GM19035 (cell line): ENCODE measurements at regions not wholly inside any gene's neighbourhood (a gene's known extent, or its start where the extent isn't known, plus 50 kb on each side); places are given as distances from the start of the nearest gene placed in this dataset.
"Not testable (repeated sequence)": the region's sequence is repeated elsewhere in the genome, so short reads cannot be mapped to it uniquely, and the experiment has no call there.

ENCODE experiments used
- ATAC-seq: cut with Tn5 transposase; IDR thresholded peaks from one replicate; pipeline ENCODE4 v1.9.1; 2021; ENCODE audit not compliant: unreplicated experiment

DNA sequence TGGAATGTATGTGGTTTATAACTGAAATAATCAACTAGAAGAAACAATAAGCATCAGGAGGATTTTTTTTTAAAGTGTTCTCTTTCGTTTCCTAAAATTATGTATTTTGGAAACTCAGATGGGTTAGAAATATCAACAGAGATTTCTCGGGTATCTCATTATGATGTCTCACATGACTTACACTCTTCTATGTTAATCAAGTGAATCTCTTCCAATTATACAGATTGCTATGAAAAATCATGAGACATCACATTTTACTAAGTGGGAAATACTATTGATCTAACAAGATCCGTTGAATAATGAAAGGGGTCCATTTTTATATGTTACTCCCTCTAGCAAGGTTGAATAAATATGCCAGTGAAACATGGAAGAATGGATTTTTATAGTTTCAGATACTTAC lies 54.7 kb upstream of the NRIP1 start:
- no peak for ATAC-seq

DNA sequence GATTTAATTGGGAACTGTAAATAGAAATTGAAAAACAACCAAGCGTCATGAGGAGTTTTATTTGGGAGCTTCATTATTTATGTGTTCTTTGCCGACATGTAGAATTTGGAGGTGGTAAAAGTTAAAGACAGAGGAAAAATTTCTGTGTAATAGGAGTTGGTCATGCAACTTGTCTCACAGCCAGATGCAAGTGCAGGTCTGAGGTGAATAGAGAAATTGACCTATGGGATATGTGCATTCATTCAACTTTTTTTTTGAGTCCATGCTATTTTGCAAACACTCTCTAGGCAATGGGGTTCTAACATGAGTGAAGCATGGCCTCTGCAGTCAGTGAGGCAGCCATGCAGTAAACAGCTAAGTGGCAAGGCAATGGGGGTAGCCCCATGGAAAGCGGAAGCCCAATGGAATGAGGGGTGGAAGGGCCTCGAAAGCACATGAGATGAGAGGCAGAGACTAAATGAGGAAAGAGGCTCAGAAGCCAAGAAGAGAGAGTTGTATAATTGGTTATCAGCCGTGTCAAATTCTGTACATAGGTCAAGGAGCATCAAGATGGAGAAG lies 56.4 kb upstream of the NRIP1 start:
- no peak for ATAC-seq

DNA sequence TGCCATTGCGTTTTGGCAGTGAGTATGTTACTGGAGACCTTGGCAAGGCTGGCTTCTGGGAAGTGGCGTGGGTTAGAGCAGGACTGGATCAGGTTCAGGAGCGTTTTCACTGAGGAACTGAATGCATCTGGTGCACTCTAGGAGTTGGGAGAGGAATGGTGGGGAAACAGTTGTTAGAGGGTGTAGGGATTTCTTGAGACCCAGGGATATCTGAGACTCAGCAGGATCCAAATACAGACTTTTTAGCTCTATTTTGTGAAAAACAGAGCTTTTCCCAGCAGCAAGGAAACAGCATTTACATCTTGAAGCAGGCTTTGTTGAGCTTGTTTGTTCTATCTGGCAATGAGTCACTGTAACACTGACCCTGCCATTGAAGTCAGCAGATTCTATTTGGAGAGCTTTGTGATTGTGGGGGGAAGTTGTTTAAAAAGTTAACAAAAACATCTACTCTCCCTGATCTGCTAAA lies 56.9 kb upstream of the NRIP1 start:
- no peak for ATAC-seq

DNA sequence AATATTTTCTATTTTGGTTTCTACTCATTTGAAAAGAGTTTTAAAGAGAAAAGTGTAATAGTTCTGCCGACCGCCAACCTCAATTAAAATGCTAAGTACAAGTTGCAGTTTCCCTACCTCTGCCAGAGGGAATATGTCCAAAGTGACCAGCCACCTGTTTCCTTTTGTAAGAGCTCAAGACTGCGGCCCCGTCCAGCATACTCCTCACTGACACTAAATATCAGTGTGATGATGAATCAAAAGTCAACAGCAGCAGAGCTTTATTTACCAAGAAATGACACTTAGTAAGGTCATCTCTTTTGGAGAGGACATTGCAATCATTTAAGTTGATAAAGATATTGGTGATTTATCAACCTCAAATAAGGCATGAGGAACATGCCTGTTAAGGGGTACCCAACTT lies 57.4 kb upstream of the NRIP1 start:
- no peak for ATAC-seq

DNA sequence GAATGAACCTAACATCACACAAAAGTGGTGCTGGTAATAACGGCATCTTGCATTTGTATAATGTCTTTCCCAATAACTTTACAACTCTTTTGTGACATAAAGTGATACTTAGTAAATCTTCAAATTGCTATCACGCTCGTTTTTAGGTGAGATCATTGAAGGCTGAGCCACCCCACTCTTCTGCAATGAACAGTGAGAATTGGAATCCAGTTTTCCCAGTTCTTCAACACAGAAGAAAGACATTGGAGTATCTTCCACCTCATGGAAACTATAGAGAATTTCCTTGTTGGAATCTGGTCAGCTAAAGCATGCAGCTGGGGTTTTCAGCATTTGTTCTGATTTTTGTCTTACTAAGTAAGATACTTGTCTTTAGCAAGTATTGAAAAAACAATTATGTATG lies 59.9 kb upstream of the NRIP1 start:
- ATAC-seq = no peak

DNA sequence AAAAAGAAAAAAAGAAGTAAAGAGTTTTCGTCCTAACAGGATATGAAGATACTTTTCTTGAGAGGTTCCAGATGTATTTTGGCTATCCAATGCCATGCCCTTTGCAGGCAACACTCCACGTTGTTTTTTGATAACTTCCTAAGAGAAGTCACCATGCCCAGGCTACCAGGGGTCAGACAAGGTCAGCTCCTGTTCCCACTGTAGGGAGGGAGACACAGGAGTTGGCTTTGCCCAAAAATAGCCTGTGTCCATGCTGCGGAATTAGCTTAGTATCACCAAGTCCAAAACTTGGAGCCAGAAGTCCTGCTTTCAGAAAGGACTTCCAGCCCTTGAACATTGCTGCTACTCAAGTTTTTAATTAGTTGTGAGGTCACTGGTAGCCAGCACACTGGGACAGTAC lies 62.1 kb upstream of the NRIP1 start:
- ATAC-seq = no peak

DNA sequence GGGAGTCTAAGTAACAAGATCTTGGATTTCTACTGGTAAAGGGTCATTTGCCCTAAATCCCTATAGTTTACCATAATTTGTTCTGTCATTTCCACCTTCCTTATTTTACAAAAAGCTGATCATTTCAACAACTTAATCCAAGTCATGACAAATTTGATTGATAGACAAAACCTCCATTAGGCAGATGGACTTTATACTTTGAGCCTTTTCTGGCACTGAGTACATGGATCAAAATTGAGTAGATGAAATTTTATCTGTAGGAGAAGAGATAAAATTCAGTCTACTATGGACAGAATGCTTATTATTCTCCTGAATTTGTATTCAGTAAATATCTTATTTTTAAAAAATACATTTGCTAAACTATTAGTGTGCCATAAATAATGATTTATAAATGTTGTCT lies 62.6 kb upstream of the NRIP1 start:
- no peak for ATAC-seq

DNA sequence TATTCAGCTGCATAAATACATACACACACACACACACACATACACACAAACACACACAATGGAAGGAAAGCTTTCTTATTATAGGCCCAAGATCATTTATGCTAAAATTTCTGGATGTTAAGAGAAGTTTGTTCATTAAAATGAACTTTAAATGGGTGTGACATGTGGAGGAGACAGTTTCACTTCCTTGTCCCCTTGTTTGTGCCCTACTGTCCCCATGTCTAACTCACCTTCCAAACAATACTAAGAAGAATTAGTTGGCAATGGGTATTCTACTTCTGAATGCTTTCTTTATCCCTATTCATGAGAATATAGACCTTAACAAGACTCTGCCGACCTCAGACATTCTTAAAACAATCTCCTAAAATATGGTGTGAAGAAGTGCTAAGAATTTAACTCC lies 63.5 kb upstream of the NRIP1 start:
- ATAC-seq = no peak

DNA sequence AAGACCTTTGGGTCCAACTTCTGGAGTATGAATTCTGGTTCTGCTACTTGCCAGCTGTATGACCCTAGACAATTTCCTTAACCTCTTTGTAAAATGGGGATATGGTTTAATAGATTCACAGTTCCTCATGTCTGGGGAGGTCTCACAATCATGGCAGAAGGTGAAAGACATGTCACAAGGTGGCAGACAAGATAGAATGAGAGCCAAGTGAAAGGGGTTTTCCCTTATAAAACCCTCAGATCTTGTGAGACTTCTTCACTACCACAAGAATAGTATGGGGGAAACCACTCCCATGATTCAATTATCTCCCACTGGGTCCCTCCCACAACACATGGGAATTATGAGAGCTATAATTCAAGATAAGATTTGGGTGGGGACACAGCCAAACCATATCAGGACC lies 63.9 kb upstream of the NRIP1 start:
- not testable (repeated sequence) for ATAC-seq

DNA sequence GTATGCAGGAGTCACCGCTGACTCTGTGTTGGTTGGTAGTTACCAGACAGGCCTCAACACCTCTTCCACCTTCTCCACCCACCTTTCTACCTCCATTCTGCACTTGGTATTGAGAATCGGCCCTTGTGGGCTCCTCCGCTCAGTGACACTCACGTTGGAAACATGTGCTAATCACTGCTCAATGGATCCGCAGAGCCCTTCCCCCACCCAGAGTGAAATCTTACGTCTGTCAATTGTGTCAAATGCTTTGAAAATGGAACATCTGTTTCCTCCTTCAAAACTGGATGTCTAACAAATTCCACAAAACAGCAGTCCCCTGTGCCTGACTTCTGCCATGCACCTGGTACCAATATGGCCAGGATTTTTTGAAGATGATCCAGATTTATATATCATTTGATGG lies 65.5 kb upstream of the NRIP1 start:
- ATAC-seq = no peak

DNA sequence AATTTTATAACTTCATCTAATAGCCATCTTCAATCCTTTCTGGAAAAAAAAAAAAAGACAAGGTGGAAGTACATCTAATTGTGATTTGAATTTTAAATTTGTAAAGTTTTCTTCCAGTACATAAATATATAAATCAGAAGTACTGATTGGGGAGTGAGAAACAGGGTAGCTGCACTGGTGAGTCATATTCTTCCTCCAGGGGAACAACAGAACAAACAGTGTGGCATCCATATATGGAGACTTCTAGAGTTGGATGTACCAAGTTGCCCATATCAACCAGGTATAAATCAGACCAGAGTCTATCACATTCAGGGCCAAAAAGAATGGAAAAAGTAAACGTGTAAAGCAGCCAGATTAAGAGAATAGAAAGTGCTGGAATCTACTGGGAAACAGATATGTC lies 66.0 kb upstream of the NRIP1 start:
- ATAC-seq = no peak

DNA sequence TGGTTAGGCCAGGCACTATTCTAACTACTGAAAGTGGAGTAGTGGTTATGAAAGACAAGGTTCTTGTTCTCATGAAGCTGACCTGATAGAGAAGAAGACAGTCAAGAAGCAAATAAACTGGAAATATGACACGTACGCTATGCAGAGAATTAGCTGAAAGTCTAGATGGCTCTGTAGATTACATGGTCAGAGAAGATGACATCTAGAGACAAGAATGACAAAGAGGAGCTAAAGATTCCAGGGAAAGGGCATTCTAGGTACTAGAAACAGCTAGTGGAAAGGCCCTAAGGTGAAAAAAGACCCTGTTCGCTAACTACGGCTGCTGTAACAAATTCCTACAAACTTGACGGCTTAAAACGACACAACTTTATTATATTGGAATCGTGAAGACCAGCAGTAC lies 68.0 kb upstream of the NRIP1 start:
- no peak for ATAC-seq

DNA sequence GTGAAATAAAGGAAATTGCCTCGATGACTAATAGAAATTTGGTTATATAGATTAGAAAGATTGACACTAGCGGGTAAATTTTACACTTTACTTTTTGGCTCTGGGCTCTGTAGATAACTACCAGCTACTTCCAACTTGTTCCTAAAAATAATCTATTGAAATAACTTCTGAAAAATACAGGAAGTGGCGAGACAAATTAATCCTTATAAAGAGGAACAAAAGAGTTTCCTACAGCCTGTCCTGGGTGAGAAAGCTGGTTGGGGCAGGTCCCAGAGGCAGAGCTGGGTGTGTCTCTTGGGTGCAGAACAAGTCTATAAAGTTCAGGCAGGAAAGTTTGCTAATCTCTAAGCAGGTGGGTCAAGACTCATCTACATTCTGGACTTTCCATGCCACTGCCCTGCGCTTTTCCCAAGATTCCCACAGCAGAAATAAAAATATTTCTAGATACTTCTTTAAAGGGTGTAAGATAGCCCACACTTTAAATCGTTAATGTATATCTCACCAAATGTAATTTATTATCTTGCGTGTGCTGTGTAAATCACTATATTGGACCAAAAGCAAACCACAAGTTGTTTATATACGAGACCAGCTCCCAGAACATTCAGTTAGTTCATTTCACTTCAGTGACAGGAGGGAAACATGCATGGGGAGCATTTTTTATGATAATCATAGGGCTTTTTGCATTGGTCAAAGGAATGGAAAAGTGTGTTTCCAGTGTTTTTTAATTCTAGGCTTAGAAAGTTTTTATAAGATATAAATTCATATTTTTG lies 70.1 kb upstream of the NRIP1 start:
- ATAC-seq = no peak

DNA sequence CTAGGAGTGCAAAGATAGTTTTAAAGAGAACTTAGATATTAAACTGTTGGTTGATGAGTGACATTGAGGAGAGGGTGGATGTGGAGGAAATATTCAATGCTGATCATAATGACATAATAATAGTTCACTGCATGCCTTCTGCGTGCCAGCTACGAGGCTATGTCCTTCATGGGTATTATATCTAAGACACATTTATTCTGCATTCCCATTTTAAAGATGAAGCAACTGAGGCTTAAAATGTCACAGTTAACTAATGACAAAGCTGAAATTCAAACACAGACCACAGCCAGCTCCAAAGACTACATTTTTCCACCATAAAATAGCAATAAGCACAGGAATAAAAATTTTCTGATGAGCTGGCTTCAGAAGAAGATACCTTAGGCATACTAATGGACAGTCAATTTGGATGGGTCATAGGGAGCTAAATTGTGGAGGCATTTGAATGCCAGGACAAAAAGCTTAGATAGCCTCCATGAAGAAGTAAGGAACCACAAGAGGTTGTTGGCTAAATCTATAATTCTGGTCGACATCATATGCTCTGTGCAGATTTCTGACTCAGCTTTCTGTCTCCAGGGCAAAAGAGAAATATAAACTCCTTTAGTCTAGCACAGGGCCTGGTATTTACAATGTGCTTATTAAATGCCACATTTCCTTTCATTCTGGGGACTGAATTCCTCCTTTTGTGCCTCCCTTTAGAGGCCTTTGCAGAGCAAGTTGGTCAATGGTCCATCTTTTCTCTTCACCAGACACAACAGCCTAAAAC lies 71.2 kb upstream of the NRIP1 start:
- no peak for ATAC-seq

DNA sequence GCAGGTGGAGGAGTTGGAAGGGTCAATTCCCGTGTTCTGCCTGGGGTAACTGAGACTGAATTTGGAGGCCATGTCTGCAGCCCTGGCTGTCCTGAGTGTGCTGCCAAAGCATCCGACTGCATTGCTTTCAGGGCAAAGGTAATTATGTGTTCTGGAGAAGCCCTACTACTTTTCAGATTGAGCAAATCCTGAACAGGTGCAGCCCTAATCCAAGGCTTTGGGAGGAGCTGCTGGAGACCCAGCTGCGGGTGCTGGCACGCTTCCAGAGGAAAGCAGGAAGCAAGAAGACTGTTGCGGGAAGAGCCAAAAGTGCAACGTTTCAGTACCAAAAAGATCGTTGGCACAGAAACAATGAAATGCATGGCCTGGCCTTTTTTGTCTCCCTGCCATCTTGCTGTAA lies 73.7 kb upstream of the NRIP1 start:
- no peak for ATAC-seq

DNA sequence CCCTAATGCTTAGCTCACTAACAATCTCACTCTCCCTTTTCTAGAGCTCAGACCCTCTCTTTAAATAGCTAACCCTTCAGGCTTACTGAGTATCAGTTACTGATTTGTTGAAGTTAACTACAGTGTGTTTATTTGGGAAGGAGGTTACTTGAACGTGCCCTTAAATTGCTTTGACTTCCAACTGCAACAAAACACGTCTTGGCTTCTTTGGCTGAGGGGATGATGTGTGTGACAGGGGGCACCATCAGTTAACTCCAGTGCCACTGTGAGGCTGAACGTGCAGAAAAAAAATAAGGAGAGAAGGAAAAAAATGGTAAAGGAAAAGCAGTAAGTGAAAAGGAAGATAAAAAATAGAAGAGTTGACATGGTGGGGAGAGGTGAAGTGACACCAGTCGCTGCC lies 75.1 kb upstream of the NRIP1 start:
- no peak for ATAC-seq

DNA sequence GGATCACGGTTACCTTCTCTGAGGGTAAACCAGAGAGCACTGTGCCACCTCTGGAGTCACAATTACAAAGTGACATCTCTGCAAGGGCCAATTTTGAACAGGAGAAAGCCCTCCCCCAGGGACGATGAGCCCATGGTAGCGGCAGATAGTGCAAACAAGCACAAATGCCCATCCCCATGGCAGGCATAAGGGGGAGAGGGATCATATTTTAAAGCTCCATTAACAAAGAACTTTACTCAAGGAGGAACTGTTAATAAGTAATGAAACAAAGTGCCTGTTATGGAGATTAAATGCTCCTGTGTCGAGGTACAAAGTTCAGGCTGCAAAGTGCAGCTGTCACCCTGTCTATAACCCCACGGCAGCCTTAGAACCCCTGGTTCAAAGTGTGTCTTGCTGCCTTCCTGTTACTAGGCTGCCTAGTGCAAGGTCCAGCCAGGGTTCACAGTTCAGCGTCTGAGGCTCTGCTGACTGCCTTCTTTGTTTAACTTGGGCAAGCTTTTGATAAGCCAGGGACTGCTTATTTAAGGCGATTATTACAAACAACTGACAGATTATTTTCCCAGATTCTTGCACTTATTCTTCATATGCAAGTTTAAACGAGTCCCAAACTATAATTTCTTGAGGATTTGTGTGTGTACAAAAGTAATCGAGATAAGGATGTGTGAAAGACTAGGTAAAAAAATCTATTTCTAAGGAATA lies 75.7 kb upstream of the NRIP1 start:
- no peak for ATAC-seq

DNA sequence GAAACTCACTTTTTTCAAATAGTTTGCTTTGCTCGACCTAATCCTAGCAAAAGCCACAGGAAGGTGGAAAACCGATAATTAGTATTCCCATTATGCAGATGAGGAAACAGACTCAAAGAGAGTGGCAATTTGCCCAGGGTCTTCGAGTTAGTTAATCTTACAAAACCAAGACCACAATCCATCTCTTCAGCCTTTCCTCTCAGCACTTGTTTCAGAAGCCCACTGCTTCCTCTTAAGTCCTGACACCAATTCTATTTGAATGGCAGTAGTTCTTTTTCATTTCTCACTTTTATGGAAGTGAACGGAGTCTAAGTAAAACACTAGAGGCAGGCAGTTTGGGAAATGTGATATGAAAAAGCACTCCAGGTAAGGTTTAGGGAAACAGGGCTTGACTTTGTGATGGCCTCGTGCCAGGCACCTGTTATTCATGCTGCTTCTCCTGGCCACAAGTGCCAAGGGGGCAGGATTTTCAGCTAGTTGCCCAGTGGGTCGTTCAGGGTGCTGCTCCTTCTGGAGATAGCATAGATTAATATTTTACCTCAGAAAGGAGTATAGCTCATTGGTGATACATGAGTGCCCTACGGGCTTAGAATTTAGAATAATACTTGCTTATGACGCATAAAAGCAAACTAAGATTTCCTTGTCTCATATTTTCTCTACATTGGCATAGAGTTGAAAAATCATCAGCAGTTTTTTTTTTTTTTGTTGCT lies 76.6 kb upstream of the NRIP1 start:
- no peak for ATAC-seq

DNA sequence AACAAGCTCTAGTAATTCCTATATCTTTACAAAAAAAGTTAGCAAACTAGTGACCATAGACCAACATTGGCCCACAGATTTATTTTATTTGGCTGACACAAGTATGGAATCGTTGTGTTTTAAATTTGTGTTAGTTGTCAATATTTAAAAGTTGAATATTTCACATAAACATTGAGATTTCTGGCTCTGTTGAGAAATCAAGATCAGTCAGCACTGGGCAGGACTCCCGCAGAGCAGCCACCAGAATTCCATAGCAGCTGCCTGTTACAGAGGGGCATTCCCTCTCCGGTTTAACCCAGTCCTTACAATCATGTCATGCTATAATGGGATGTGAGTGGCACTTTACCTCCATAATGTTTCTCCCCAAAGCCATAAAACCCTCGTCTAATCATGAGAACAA lies 79.2 kb upstream of the NRIP1 start:
- ATAC-seq = no peak

DNA sequence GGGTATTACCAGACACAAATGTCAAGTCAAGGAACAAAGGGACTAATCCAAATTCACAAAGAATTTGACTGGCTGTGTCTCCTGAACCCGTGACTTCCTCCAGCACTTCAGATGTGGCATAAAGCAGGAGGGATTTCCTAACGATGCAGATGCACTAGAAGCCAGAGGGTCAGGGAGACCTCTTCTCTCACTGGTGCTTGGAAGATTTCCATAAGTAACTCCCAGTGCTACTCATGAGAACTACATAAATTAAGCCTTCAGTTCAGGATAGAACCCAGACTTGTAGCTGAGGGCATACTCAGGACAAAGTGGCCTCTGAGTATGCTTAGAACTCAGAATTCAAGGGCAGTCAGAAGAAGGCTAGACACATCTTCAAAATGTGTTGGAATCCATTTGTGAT lies 83.6 kb upstream of the NRIP1 start:
- no peak for ATAC-seq

DNA sequence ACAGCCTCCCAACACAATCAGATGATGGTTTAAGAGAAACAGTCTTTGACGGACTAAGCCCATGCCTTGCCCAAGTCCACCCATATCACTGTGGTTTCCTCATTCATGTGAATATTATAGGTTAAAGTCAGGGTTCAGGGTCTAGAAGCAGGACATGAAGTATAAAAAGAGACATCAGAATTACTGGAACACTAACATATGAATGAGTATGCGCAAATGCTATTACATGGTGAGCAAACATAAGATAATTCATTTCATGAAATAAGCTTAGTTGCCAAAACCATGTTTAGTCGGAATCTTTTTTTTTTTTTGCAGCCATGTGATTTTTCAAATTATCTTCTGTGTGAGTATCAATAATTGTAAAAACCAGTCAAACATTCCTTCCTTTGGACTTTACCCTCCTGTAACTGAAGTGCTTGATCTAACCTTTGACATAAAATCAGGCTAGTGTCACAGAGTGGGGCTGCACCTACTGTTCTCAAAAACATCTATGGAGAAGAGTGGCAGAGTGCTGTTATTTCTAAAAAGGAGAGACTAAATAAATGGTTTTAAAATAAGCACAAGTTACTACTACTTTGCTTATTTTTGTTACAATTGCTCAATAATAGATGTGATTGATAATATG lies 84.9 kb upstream of the NRIP1 start:
- ATAC-seq = no peak
